ENCODE measurements at regions not wholly inside any gene's neighbourhood (a gene's known extent, or its start where the extent isn't known, plus 50 kb on each side); places are given as distances from the start of the nearest gene placed in this dataset.

GRCh38 chr9:17881371-17881770 lies 302.5 kb downstream of the SH3GL2 start:
- no peak for TF ChIP-seq REST (IDR thresholded peaks at IDR 0.05; ENCODE audit: low read depth, low read length)
- no peak for TF ChIP-seq SIN3A (IDR thresholded peaks at IDR 0.05; ENCODE audit: low read depth, low read length)
- TF ChIP-seq POLR2A (IDR thresholded peaks at IDR 0.05; ENCODE audit: low read depth, low read length), result no peak
- TF ChIP-seq STAT3 (IDR thresholded peaks at IDR 0.05; ENCODE audit: low read depth, low read length), result no peak
- TF ChIP-seq ZNF384 (IDR thresholded peaks at IDR 0.05; ENCODE audit: borderline replicate concordance, low read depth, low read length), result no peak
- TF ChIP-seq BCL11A (IDR thresholded peaks at IDR 0.05; ENCODE audit: low read depth, low read length), result no peak
- TF ChIP-seq NFIC (IDR thresholded peaks at IDR 0.05; ENCODE audit: low read depth, low read length), result no peak
- TF ChIP-seq ZBTB33 (IDR thresholded peaks at IDR 0.05), result no peak
- TF ChIP-seq, protein P1, sequence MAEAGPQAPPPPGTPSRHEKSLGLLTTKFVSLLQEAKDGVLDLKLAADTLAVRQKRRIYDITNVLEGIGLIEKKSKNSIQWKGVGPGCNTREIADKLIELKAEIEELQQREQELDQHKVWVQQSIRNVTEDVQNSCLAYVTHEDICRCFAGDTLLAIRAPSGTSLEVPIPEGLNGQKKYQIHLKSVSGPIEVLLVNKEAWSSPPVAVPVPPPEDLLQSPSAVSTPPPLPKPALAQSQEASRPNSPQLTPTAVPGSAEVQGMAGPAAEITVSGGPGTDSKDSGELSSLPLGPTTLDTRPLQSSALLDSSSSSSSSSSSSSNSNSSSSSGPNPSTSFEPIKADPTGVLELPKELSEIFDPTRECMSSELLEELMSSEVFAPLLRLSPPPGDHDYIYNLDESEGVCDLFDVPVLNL (IDR thresholded peaks at IDR 0.05; ENCODE audit: low read depth, low read length), result no peak
- TF ChIP-seq, protein P2, sequence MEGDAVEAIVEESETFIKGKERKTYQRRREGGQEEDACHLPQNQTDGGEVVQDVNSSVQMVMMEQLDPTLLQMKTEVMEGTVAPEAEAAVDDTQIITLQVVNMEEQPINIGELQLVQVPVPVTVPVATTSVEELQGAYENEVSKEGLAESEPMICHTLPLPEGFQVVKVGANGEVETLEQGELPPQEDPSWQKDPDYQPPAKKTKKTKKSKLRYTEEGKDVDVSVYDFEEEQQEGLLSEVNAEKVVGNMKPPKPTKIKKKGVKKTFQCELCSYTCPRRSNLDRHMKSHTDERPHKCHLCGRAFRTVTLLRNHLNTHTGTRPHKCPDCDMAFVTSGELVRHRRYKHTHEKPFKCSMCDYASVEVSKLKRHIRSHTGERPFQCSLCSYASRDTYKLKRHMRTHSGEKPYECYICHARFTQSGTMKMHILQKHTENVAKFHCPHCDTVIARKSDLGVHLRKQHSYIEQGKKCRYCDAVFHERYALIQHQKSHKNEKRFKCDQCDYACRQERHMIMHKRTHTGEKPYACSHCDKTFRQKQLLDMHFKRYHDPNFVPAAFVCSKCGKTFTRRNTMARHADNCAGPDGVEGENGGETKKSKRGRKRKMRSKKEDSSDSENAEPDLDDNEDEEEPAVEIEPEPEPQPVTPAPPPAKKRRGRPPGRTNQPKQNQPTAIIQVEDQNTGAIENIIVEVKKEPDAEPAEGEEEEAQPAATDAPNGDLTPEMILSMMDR (IDR thresholded peaks at IDR 0.05 in 2 of 3, conservative IDR thresholded peaks at IDR 0.05 in 1 of 3; ENCODE audit: control insufficient read depth in 2 of 3, extremely low read depth in 1 of 3, insufficient read depth in 1 of 3, low read depth in 3 of 3, low read length in 3 of 3), result no peak
